ENCODE measurements at regions not wholly inside any gene's neighbourhood (a gene's known extent, or its start where the extent isn't known, plus 50 kb on each side); places are given as distances from the start of the nearest gene placed in this dataset.
A peak's percentile ranks its signal among the peaks of the same experiment; 100 is the strongest.

GRCh38 chr13:77480066-77480465, 55.4 kb upstream of the SCEL start:
- no peak overlapping the region for H3K4me3 ChIP-seq (ENCODE audit: low read length)
- no peak overlapping the region for H3K27ac ChIP-seq (ENCODE audit: low read length)
- H3K9me3 ChIP-seq (ENCODE audit: insufficient read depth, low read depth, low read length): no peaks in the 10 kb centered on the region
- H3K9ac ChIP-seq (ENCODE audit: low read depth, low read length): no peak overlapping the region
- no peaks in the 10 kb centered on the region for H3K36me3 ChIP-seq (ENCODE audit: insufficient read depth, low read depth, low read length)
- peaks cover 26% of the 10 kb centered on the region for H3K4me1 ChIP-seq (ENCODE audit: insufficient read depth, low read length)
- H3K27me3 ChIP-seq (ENCODE audit: insufficient read depth, low read length): no peaks in the 10 kb centered on the region

- H3K36me3 ChIP-seq (ENCODE audit: insufficient read depth, low read depth, low read length): no peaks in the 10 kb centered on the region
- H3K27ac ChIP-seq (ENCODE audit: low read length): no peak overlapping the region
- no peak overlapping the region for H3K4me3 ChIP-seq (ENCODE audit: low read length)
- H3K9me3 ChIP-seq (ENCODE audit: insufficient read depth, low read depth, low read length): no peaks in the 10 kb centered on the region
- peaks cover 26% of the 10 kb centered on the region for H3K4me1 ChIP-seq (ENCODE audit: insufficient read depth, low read length)
- H3K27me3 ChIP-seq (ENCODE audit: insufficient read depth, low read length): no peaks in the 10 kb centered on the region
- no peak overlapping the region for H3K9ac ChIP-seq (ENCODE audit: low read depth, low read length)
These were observed 56.2 kb upstream of the SCEL start for GRCh38 chr13:77479326-77479725.

- Histone ChIP-seq H3K9me3 (ENCODE audit: insufficient read depth, low read depth, low read length) (no peaks in the 10 kb centered on the region), H3K27me3 (ENCODE audit: insufficient read depth, low read length) (no peaks in the 10 kb centered on the region), H3K4me1 (ENCODE audit: insufficient read depth, low read length) (peaks cover 26% of the 10 kb centered on the region), H3K27ac (ENCODE audit: low read length) (no peak overlapping the region), H3K9ac (ENCODE audit: low read depth, low read length) (peak overlapping the region; percentile 73; the same call in 1 of the 2 replicates), H3K36me3 (ENCODE audit: insufficient read depth, low read depth, low read length) (no peaks in the 10 kb centered on the region), H3K4me3 (ENCODE audit: low read length) (peak overlapping the region; percentile 62; the same call in 1 of the 2 replicates)
These were observed 58.1 kb upstream of the SCEL start for GRCh38 chr13:77477299-77477848.

GRCh38 chr13:77476456-77476855, 59.0 kb upstream of the SCEL start:
- Histone ChIP-seq H3K27me3 (ENCODE audit: insufficient read depth, low read length) (no peaks in the 10 kb centered on the region), H3K4me3 (ENCODE audit: low read length) (no peak overlapping the region), H3K36me3 (ENCODE audit: insufficient read depth, low read depth, low read length) (no peaks in the 10 kb centered on the region), H3K9me3 (ENCODE audit: insufficient read depth, low read depth, low read length) (no peaks in the 10 kb centered on the region), H3K9ac (ENCODE audit: low read depth, low read length) (no peak overlapping the region), H3K4me1 (ENCODE audit: insufficient read depth, low read length) (peaks cover 26% of the 10 kb centered on the region), H3K27ac (ENCODE audit: low read length) (no peak overlapping the region)

DNA sequence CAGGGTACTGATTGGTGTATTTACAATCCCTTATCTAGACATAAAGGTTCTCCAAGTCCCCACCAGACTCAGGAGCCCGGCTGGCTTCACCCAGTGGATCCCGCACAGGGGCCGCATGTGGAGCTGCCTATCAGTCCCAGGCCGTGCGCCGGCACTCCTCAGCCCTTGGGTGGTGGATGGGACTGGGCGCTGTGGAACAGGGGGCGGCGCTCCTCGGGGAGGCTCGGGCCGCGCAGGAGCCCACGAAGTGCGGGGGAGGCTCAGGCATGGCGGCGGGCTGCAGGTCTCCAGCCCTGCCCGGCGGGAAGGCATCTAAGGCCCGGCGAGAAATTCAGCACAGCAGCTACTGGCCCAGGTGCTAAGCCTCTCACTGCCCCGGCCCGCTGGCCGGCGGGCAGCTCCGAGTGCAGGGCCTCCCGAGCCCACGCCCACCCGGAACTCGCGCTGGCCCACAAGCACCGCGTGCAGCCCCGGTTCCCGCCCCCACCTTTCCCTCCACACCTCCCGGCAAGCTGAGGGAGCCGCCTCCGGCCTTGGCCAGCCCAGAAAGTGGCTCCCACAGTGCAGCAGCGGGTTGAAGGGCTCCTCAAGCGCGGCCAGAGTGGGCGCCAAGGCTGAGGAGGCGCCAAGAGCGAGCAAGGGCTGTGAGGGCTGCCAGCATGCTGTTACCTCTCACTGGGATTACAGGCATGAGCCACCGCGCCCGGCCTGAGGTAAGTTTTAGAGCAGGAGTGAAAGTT, 60.0 kb upstream of the SCEL start:
- Histone ChIP-seq H3K4me1 (ENCODE audit: insufficient read depth, low read length) (peaks cover 24% of the 10 kb centered on the region), H3K4me3 (ENCODE audit: low read length) (no peak overlapping the region), H3K9ac (ENCODE audit: low read depth, low read length) (no peak overlapping the region), H3K9me3 (ENCODE audit: insufficient read depth, low read depth, low read length) (no peaks in the 10 kb centered on the region), H3K27ac (ENCODE audit: low read length) (no peak overlapping the region), H3K36me3 (ENCODE audit: insufficient read depth, low read depth, low read length) (no peaks in the 10 kb centered on the region), H3K27me3 (ENCODE audit: insufficient read depth, low read length) (no peaks in the 10 kb centered on the region)

DNA sequence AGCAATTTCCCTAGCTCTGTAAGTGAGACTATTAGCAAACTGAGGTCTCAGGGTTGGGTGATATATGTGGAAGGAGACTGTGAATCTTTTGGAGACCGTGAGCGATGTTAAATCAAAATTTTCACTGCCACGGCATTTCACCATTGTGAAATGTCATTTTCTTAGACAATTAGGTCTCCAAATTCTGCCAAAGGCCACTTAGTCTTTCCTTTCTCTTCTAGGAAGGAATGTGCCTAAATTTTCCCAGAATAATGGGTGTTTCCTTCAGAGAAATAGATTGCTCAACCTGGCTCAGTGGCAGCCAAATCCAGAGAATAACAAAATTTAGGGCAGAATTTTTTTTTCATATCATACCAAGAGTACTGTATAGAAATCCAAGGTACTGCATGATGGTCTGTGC, 64.5 kb upstream of the SCEL start:
- H3K36me3 ChIP-seq (ENCODE audit: insufficient read depth, low read depth, low read length): no peaks in the 10 kb centered on the region
- H3K4me1 ChIP-seq (ENCODE audit: insufficient read depth, low read length): no peaks in the 10 kb centered on the region
- no peak overlapping the region for H3K4me3 ChIP-seq (ENCODE audit: low read length)
- H3K27ac ChIP-seq (ENCODE audit: low read length): no peak overlapping the region
- no peak overlapping the region for H3K9ac ChIP-seq (ENCODE audit: low read depth, low read length)
- no peaks in the 10 kb centered on the region for H3K27me3 ChIP-seq (ENCODE audit: insufficient read depth, low read length)
- no peaks in the 10 kb centered on the region for H3K9me3 ChIP-seq (ENCODE audit: insufficient read depth, low read depth, low read length)

GRCh38 chr13:77466753-77467422, 68.6 kb upstream of the SCEL start:
- H3K36me3 ChIP-seq (ENCODE audit: insufficient read depth, low read depth, low read length): no peaks in the 10 kb centered on the region

GRCh38 chr13:77465603-77466195, 69.8 kb upstream of the SCEL start:
- H3K36me3 ChIP-seq (ENCODE audit: insufficient read depth, low read depth, low read length): no peaks in the 10 kb centered on the region
- no peaks in the 10 kb centered on the region for H3K4me1 ChIP-seq (ENCODE audit: insufficient read depth, low read length)

More at GRCh38 chr13:77466753-77467422, 68.6 kb upstream of the SCEL start:
- Histone ChIP-seq H3K27ac (ENCODE audit: low read length) (no peak overlapping the region), H3K27me3 (ENCODE audit: insufficient read depth, low read length) (no peaks in the 10 kb centered on the region), H3K9me3 (ENCODE audit: insufficient read depth, low read depth, low read length) (no peaks in the 10 kb centered on the region), H3K9ac (ENCODE audit: low read depth, low read length) (no peak overlapping the region), H3K4me3 (ENCODE audit: low read length) (no peak overlapping the region), H3K4me1 (ENCODE audit: insufficient read depth, low read length) (no peaks in the 10 kb centered on the region)

GRCh38 chr13:77460195-77460594, 75.3 kb upstream of the SCEL start:
- Histone ChIP-seq H3K27ac (ENCODE audit: low read length) (no peak overlapping the region), H3K4me3 (ENCODE audit: low read length) (no peak overlapping the region), H3K9me3 (ENCODE audit: insufficient read depth, low read depth, low read length) (no peaks in the 10 kb centered on the region), H3K9ac (ENCODE audit: low read depth, low read length) (no peak overlapping the region), H3K27me3 (ENCODE audit: insufficient read depth, low read length) (no peaks in the 10 kb centered on the region), H3K4me1 (ENCODE audit: insufficient read depth, low read length) (peaks cover 4% of the 10 kb centered on the region; the same call in 1 of the 2 replicates), H3K36me3 (ENCODE audit: insufficient read depth, low read depth, low read length) (no peaks in the 10 kb centered on the region)

More at GRCh38 chr13:77465603-77466195, 69.8 kb upstream of the SCEL start:
- no peak overlapping the region for H3K4me3 ChIP-seq (ENCODE audit: low read length)
- H3K9me3 ChIP-seq (ENCODE audit: insufficient read depth, low read depth, low read length): no peaks in the 10 kb centered on the region
- H3K27me3 ChIP-seq (ENCODE audit: insufficient read depth, low read length): no peaks in the 10 kb centered on the region
- H3K27ac ChIP-seq (ENCODE audit: low read length): no peak overlapping the region
- no peak overlapping the region for H3K9ac ChIP-seq (ENCODE audit: low read depth, low read length)

- Histone ChIP-seq H3K36me3 (ENCODE audit: insufficient read depth, low read depth, low read length) (no peaks in the 10 kb centered on the region), H3K4me1 (ENCODE audit: insufficient read depth, low read length) (peaks cover 4% of the 10 kb centered on the region; the same call in 1 of the 2 replicates), H3K4me3 (ENCODE audit: low read length) (no peak overlapping the region), H3K27me3 (ENCODE audit: insufficient read depth, low read length) (no peaks in the 10 kb centered on the region), H3K27ac (ENCODE audit: low read length) (no peak overlapping the region), H3K9ac (ENCODE audit: low read depth, low read length) (no peak overlapping the region), H3K9me3 (ENCODE audit: insufficient read depth, low read depth, low read length) (no peaks in the 10 kb centered on the region)
These were observed 75.9 kb upstream of the SCEL start for GRCh38 chr13:77459592-77459991.

DNA sequence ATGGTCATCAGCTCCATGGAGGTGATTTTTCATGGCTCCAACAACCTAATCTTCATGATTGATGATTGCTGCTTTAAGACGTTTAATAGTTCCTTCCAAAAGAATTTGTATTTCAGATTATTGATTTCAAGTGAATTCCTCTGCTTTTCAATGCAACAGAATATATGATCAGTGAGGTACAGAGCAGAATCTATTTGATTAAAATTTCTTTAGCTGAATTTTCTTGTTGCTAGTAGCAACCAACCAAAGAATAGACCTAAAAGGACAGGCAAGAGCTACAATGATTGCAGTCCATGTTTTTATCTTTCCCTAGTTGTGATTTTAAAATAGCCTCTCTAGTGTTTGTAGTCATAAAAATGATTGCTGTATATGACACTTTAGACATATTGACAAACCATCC, 76.8 kb upstream of the SCEL start:
- Histone ChIP-seq H3K9me3 (ENCODE audit: insufficient read depth, low read depth, low read length) (no peaks in the 10 kb centered on the region), H3K36me3 (ENCODE audit: insufficient read depth, low read depth, low read length) (no peaks in the 10 kb centered on the region), H3K9ac (ENCODE audit: low read depth, low read length) (no peak overlapping the region), H3K4me3 (ENCODE audit: low read length) (no peak overlapping the region), H3K27me3 (ENCODE audit: insufficient read depth, low read length) (no peaks in the 10 kb centered on the region), H3K4me1 (ENCODE audit: insufficient read depth, low read length) (peaks cover 4% of the 10 kb centered on the region; the same call in 1 of the 2 replicates), H3K27ac (ENCODE audit: low read length) (no peak overlapping the region)

Data from iPS-20b (cell line).